Nephron progenitor cell (in vitro differentiated cells): ENCODE measurements at regions not wholly inside any gene's neighbourhood (a gene's known extent, or its start where the extent isn't known, plus 50 kb on each side); places are given as distances from the start of the nearest gene placed in this dataset.

ENCODE experiments used
- DNase-seq: peaks from one replicate; pipeline ENCODE4 v3.0.0; 2021
- H3K27ac Mint-ChIP-seq: 2 replicates; pipeline ENCODE4 v1.8.0; 2021; ENCODE audit warnings: mild to moderate bottlenecking, moderate library complexity, mixed read lengths
- H3K27me3 Mint-ChIP-seq: 2 replicates; pipeline ENCODE4 v1.8.0; 2021; ENCODE audit warnings: mild to moderate bottlenecking, low read depth, mixed read lengths; ENCODE audit not compliant: poor library complexity
- H3K36me3 Mint-ChIP-seq: 2 replicates; pipeline ENCODE4 v1.8.0; 2021; ENCODE audit warnings: low read depth, mixed read lengths
- H3K4me1 Mint-ChIP-seq: 2 replicates; pipeline ENCODE4 v1.8.0; 2021; ENCODE audit warnings: mixed read lengths
- H3K4me3 Mint-ChIP-seq: 2 replicates; pipeline ENCODE4 v1.8.0; 2021; ENCODE audit warnings: mild to moderate bottlenecking, moderate library complexity, mixed read lengths
- H3K9me3 Mint-ChIP-seq: 2 replicates; pipeline ENCODE4 v1.8.0; 2021; ENCODE audit warnings: mild to moderate bottlenecking, moderate library complexity, mixed read lengths
- CTCF ChIP-seq: fragments of 200-600 bp; sonication (generic); IDR thresholded peaks from 2 replicates; pipeline ENCODE4 v1.5.0; 2021; ENCODE audit warnings: antibody characterized with exemption

DNA sequence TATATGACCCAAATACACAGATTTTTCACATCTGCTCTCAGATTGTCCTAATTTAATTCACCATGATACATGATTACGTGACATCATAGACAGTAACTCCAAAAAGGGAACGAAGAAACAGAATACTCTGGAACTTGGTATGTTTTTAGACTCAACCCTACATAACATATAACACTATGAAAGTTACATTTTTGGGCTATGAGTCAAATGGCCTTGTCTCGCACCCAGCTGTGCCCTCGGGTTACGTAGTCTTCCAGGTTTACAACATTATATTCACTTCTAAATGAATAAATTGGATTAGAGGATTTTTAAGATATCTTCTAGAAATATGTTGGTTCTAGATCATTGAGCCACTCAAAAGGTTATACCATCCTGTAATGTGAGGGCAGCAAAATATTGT is 2089.6 kb upstream of the TENM3 start:
- peaks cover 3% of the 10 kb centered on the region for H3K27me3 Mint-ChIP-seq
- no peaks in the 10 kb centered on the region for H3K36me3 Mint-ChIP-seq
- H3K9me3 Mint-ChIP-seq = no peaks in the 10 kb centered on the region
- no peak for TF ChIP-seq CTCF
- H3K4me3 Mint-ChIP-seq = no peak overlapping the region
- no peaks in the 10 kb centered on the region for H3K4me1 Mint-ChIP-seq
- no peak for DNase-seq
- H3K27ac Mint-ChIP-seq = no peak overlapping the region

DNA sequence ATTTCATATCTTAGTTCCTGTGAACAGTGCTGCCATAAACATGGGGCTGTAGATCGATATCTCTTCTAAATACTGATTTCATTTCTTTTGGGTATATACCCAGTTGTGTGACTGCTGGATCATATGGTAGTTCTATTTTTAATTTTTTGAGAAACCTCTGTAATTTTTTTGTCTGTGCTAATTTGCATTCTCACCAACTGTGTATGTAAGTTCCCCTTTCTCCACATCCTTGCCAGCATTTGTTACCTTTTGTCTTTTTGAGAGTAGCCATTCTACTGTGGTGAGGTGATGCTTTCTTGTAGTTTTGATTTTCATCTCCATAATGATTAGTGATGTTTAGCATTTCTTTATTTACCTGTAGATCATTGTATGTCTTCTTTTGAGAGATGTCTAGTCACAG is 2086.5 kb upstream of the TENM3 start:
- Mint-ChIP-seq H3K4me3 (no peak overlapping the region), H3K4me1 (peaks cover 8% of the 10 kb centered on the region), H3K36me3 (no peaks in the 10 kb centered on the region), H3K27me3 (peaks cover 3% of the 10 kb centered on the region), H3K27ac (no peak overlapping the region), H3K9me3 (no peaks in the 10 kb centered on the region)
- no peak for TF ChIP-seq CTCF
- no peak for DNase-seq

GRCh38 chr4:180160195-180160983 is 2082.8 kb upstream of the TENM3 start:
- H3K4me3 Mint-ChIP-seq = no peak overlapping the region
- no peaks in the 10 kb centered on the region for H3K9me3 Mint-ChIP-seq
- DNase-seq = no peak
- H3K27ac Mint-ChIP-seq = peak overlapping the region; percentile 30
- H3K36me3 Mint-ChIP-seq = no peaks in the 10 kb centered on the region
- TF ChIP-seq CTCF = no peak
- peaks cover 18% of the 10 kb centered on the region for H3K4me1 Mint-ChIP-seq
- H3K27me3 Mint-ChIP-seq = peaks cover 3% of the 10 kb centered on the region

DNA sequence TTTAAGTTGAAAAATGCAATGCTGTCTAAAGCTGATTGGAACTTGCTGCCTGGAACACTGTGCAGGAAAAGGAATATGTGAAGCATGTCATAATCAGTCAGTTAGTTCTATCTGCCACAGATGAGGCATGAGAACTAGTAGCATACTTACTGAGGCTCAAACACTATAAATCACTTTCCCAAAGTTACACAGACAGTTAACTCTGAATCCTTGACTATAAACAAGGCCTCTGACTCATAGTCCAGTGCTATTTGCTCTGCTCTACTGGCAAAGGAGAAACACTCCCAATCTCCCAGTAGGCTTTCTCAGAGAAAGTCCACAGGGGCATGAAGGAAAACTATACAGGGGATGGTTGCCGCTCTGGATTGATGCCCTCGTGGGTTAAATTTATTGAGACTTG is 2078.4 kb upstream of the TENM3 start:
- H3K9me3 Mint-ChIP-seq = no peaks in the 10 kb centered on the region
- DNase-seq = peak; percentile 3
- no peak overlapping the region for H3K4me3 Mint-ChIP-seq
- peaks cover 7% of the 10 kb centered on the region for H3K27me3 Mint-ChIP-seq
- peaks cover 17% of the 10 kb centered on the region for H3K4me1 Mint-ChIP-seq
- TF ChIP-seq CTCF = no peak
- H3K36me3 Mint-ChIP-seq = no peaks in the 10 kb centered on the region
- peak overlapping the region; percentile 79 for H3K27ac Mint-ChIP-seq

DNA sequence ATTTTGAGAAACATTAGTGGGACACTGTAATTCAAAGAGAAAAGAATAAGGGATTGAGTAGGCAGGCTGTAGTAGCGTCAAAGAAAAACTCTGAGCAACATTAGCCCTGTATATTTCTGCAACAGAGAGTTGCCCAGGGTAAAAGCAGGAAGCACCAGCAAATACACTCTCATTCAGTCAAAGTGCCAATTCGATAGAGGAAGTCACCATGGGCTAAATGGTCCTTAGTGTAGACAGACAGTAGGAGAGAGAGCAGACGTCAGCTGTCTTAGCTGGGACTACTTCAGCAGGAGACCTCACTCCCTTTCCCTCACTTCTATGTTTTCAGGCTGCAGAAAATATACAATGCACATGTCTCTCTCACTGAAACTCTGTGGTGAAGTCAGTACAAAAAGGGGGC is 2073.8 kb upstream of the TENM3 start:
- Mint-ChIP-seq H3K4me3 (no peak overlapping the region), H3K27me3 (peaks cover 7% of the 10 kb centered on the region), H3K4me1 (peaks cover 7% of the 10 kb centered on the region), H3K9me3 (no peaks in the 10 kb centered on the region), H3K36me3 (no peaks in the 10 kb centered on the region), H3K27ac (no peak overlapping the region)
- no peak for DNase-seq
- no peak for TF ChIP-seq CTCF

DNA sequence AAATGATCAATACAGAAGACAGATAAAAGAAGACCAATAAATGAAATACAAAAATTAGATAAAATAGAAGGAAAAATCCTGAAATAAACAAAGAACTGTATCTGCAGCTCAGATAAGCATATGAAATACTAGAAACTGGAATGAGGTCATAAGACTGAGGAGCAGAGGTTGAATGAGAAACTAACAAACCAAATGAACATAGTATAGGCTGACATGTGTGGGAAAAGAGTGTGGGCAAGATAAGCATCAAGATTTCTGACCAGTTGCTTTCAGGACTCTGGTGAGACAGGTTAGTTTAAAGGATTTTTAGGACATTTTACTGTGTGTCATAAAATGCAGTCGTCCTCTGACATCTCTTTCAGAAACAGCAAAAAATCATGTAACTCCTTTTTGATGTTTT is 2073.2 kb upstream of the TENM3 start:
- no peaks in the 10 kb centered on the region for H3K36me3 Mint-ChIP-seq
- no peak for DNase-seq
- peaks cover 2% of the 10 kb centered on the region for H3K4me1 Mint-ChIP-seq
- peaks cover 7% of the 10 kb centered on the region for H3K27me3 Mint-ChIP-seq
- H3K9me3 Mint-ChIP-seq = no peaks in the 10 kb centered on the region
- H3K4me3 Mint-ChIP-seq = no peak overlapping the region
- H3K27ac Mint-ChIP-seq = no peak overlapping the region
- TF ChIP-seq CTCF = no peak
